GM23248 (cell line): ENCODE measurements at regions not wholly inside any gene's neighbourhood (a gene's known extent, or its start where the extent isn't known, plus 50 kb on each side); places are given as distances from the start of the nearest gene placed in this dataset.

Experiments
- DNase-seq: peaks from one replicate; pipeline ENCODE4 v3.0.0-alpha.2; 2015
- H2AFZ ChIP-seq: fragments of 200-600 bp; sonication (generic); 2 replicates; pipeline ENCODE4 v1.6.1; 2016; ENCODE audit warnings: antibody characterized with exemption
- H3F3A ChIP-seq: fragments of 200-600 bp; sonication (generic); 2 replicates; pipeline ENCODE4 v1.6.1; 2016; ENCODE audit warnings: mild to moderate bottlenecking, antibody characterized with exemption, mixed run types; ENCODE audit not compliant: insufficient read depth
- H3K27ac ChIP-seq: fragments of 200-600 bp; sonication (generic); 2 replicates; pipeline ENCODE4 v1.5.1; 2016; ENCODE audit warnings: mild to moderate bottlenecking
- H3K27me3 ChIP-seq: fragments of 200-600 bp; sonication (generic); replicated peaks from 2 replicates; pipeline ENCODE4 v1.6.1; 2016; ENCODE audit warnings: mild to moderate bottlenecking; ENCODE audit not compliant: insufficient read depth
- H3K36me3 ChIP-seq: fragments of 200-600 bp; sonication (generic); 2 replicates; pipeline ENCODE4 v1.6.1; 2016; ENCODE audit warnings: low read depth, mild to moderate bottlenecking
- H3K4me1 ChIP-seq: fragments of 200-600 bp; sonication (generic); 2 replicates; pipeline ENCODE4 v1.6.1; 2016; ENCODE audit warnings: mild to moderate bottlenecking; ENCODE audit not compliant: insufficient read depth
- H3K4me2 ChIP-seq: fragments of 200-600 bp; sonication (generic); one replicate; pipeline ENCODE4 v1.6.1; 2016; ENCODE audit warnings: mild to moderate bottlenecking; ENCODE audit not compliant: unreplicated experiment
- H3K4me3 ChIP-seq: fragments of 200-600 bp; sonication (generic); 2 replicates; pipeline ENCODE4 v1.5.1; 2016; ENCODE audit warnings: mild to moderate bottlenecking
- H3K79me2 ChIP-seq: fragments of 200-600 bp; sonication (generic); 2 replicates; pipeline ENCODE4 v1.6.1; 2016; ENCODE audit warnings: mild to moderate bottlenecking; ENCODE audit not compliant: insufficient read depth
- H3K9ac ChIP-seq: fragments of 200-600 bp; sonication (generic); 2 replicates; pipeline ENCODE4 v1.6.1; 2016; ENCODE audit warnings: mild to moderate bottlenecking
- H3K9me2 ChIP-seq: fragments of 200-600 bp; sonication (generic); 2 replicates; pipeline ENCODE4 v1.6.1; 2016; ENCODE audit warnings: mixed run types, mild to moderate bottlenecking, moderate library complexity; ENCODE audit not compliant: insufficient read depth
- H3K9me3 ChIP-seq: fragments of 200-600 bp; sonication (generic); one replicate; pipeline ENCODE4 v1.6.1; 2017; ENCODE audit warnings: low read depth
- H4K20me1 ChIP-seq: fragments of 200-600 bp; sonication (generic); 2 replicates; pipeline ENCODE4 v1.6.0; 2016; ENCODE audit not compliant: insufficient read depth
- EZH2 ChIP-seq: fragments of 200-600 bp; sonication (generic); IDR thresholded peaks from 2 replicates; pipeline ENCODE4 v1.6.1; 2018; ENCODE audit warnings: antibody characterized with exemption, mild to moderate bottlenecking; ENCODE audit not compliant: insufficient read depth, poor library complexity, severe bottlenecking
- EZH2phosphoT487 ChIP-seq: fragments of 200-600 bp; sonication (generic); IDR thresholded peaks from 2 replicates; pipeline ENCODE4 v1.6.1; 2018; ENCODE audit warnings: antibody characterized with exemption, moderate library complexity, mild to moderate bottlenecking, low read depth; ENCODE audit not compliant: insufficient read depth
- WGBS, 2 experiments: methylation state at CpG; one replicate each; pipeline ENCODE4 v1.1.6; 2015 to 2017; ENCODE audit warnings: low lambda C conversion rate in 2 of 2, low coverage in 1 of 2; ENCODE audit errors: missing lambda C conversion rate in 2 of 2; 5-methylcytosine and 5-hydroxymethylcytosine counted together
- in situ Hi-C: fragments of 300-500 bp; cut with MboI; formaldehyde crosslinking; loops from 2 replicates; pipeline ENCODE4 v1.15.0; 2020

GRCh38 chr9:135008416-135008815 lies 79.1 kb upstream of the OLFM1 start:
- Histone ChIP-seq H4K20me1 (no peaks in the 10 kb centered on the region), H3K36me3 (no peaks in the 10 kb centered on the region), H3F3A (no peaks in the 10 kb centered on the region), H2AFZ (no peak overlapping the region), H3K4me3 (no peak overlapping the region), H3K4me2 (no peak overlapping the region), H3K27ac (no peak overlapping the region), H3K79me2 (no peaks in the 10 kb centered on the region), H3K27me3 (no peaks in the 10 kb centered on the region), H3K9me2 (no peaks in the 10 kb centered on the region), H3K9ac (no peak overlapping the region), H3K4me1 (no peaks in the 10 kb centered on the region), H3K9me3 (no peaks in the 10 kb centered on the region)
- in situ Hi-C loops, result no loop called here
- WGBS, 2 experiments, result 44 to 50% methylated on average over 8 of the region's 8 CpGs
- TF ChIP-seq EZH2phosphoT487 (no peak), EZH2 (no peak)
- no peak for DNase-seq

- DNase-seq, result no peak
- no peaks in the 10 kb centered on the region for H3K9me2 ChIP-seq
- WGBS, 2 experiments, result 61 to 73% methylated on average over 10 of the region's 10 CpGs
- H3K27me3 ChIP-seq, result no peaks in the 10 kb centered on the region; the same call in 1 of the 2 replicates
- H3F3A ChIP-seq, result no peaks in the 10 kb centered on the region
- no peak overlapping the region for H3K9ac ChIP-seq
- in situ Hi-C loops, result no loop called here
- no peak overlapping the region for H3K4me2 ChIP-seq
- H3K9me3 ChIP-seq, result no peaks in the 10 kb centered on the region
- TF ChIP-seq EZH2 (no peak), EZH2phosphoT487 (no peak)
- H3K79me2 ChIP-seq, result no peaks in the 10 kb centered on the region
- no peak overlapping the region for H3K27ac ChIP-seq
- H3K36me3 ChIP-seq, result no peaks in the 10 kb centered on the region
- H4K20me1 ChIP-seq, result no peaks in the 10 kb centered on the region
- no peak overlapping the region for H2AFZ ChIP-seq
- H3K4me3 ChIP-seq, result no peak overlapping the region
- no peaks in the 10 kb centered on the region for H3K4me1 ChIP-seq
Measured at GRCh38 chr9:135009051-135009560, 78.4 kb upstream of the OLFM1 start.

- Histone ChIP-seq H3K4me2 (no peak overlapping the region), H3K4me1 (no peaks in the 10 kb centered on the region), H3K9me2 (no peaks in the 10 kb centered on the region), H3K9ac (no peak overlapping the region), H3K79me2 (no peaks in the 10 kb centered on the region), H3K4me3 (no peak overlapping the region), H3K36me3 (no peaks in the 10 kb centered on the region), H3K9me3 (no peaks in the 10 kb centered on the region), H3K27me3 (peaks cover 2% of the 10 kb centered on the region; the same call in 1 of the 2 replicates), H2AFZ (no peak overlapping the region), H3F3A (no peaks in the 10 kb centered on the region), H3K27ac (no peak overlapping the region), H4K20me1 (no peaks in the 10 kb centered on the region)
- WGBS, 2 experiments, result 52 to 55% methylated on average over 20 of the region's 20 CpGs
- DNase-seq, result no peak
- in situ Hi-C loops, result no loop called here
- TF ChIP-seq EZH2 (no peak), EZH2phosphoT487 (no peak)
Measured at GRCh38 chr9:135009794-135010585, 77.5 kb upstream of the OLFM1 start.

GRCh38 chr9:135010586-135010860 lies 76.9 kb upstream of the OLFM1 start:
- H3K9me3 ChIP-seq, result no peaks in the 10 kb centered on the region
- no peak overlapping the region for H3K4me2 ChIP-seq
- no peaks in the 10 kb centered on the region for H4K20me1 ChIP-seq
- H3K79me2 ChIP-seq, result no peaks in the 10 kb centered on the region
- no peaks in the 10 kb centered on the region for H3K9me2 ChIP-seq
- peaks cover 7% of the 10 kb centered on the region; the same call in 1 of the 2 replicates for H3K27me3 ChIP-seq
- in situ Hi-C loops, result no loop called here
- H3K27ac ChIP-seq, result no peak overlapping the region
- WGBS, 2 experiments, result 50 to 58% methylated on average over 3 of the region's 3 CpGs
- H3F3A ChIP-seq, result no peaks in the 10 kb centered on the region
- H3K4me1 ChIP-seq, result no peaks in the 10 kb centered on the region
- no peak for TF ChIP-seq EZH2
- no peak for TF ChIP-seq EZH2phosphoT487
- no peak overlapping the region for H2AFZ ChIP-seq
- H3K4me3 ChIP-seq, result no peak overlapping the region
- H3K9ac ChIP-seq, result no peak overlapping the region
- no peaks in the 10 kb centered on the region for H3K36me3 ChIP-seq
- no peak for DNase-seq

- 54 to 64% methylated on average over 8 of the region's 8 CpGs for WGBS, 2 experiments
- no peak for DNase-seq
Measured at GRCh38 chr9:135010921-135011320, 76.5 kb upstream of the OLFM1 start.

More at GRCh38 chr9:135010921-135011320, 76.5 kb upstream of the OLFM1 start:
- Histone ChIP-seq H4K20me1 (no peaks in the 10 kb centered on the region), H3K79me2 (no peaks in the 10 kb centered on the region), H3K36me3 (no peaks in the 10 kb centered on the region), H3K9ac (no peak overlapping the region), H3K4me1 (no peaks in the 10 kb centered on the region), H2AFZ (no peak overlapping the region), H3K27ac (no peak overlapping the region), H3K27me3 (peaks cover 7% of the 10 kb centered on the region; the same call in 1 of the 2 replicates), H3K9me3 (no peaks in the 10 kb centered on the region), H3K4me3 (no peak overlapping the region), H3K4me2 (no peak overlapping the region), H3K9me2 (no peaks in the 10 kb centered on the region), H3F3A (no peaks in the 10 kb centered on the region)
- no peak for TF ChIP-seq EZH2
- TF ChIP-seq EZH2phosphoT487, result no peak
- in situ Hi-C loops, result no loop called here
